DOHH2 (cell line): ENCODE measurements at regions not wholly inside any gene's neighbourhood (a gene's known extent, or its start where the extent isn't known, plus 50 kb on each side); places are given as distances from the start of the nearest gene placed in this dataset.

Source experiments
- EZH2phosphoT487 ChIP-seq: fragments of 200-600 bp; sonication (generic); IDR thresholded peaks from 2 replicates; pipeline ENCODE4 v1.6.1; 2017; ENCODE audit warnings: borderline replicate concordance, mild to moderate bottlenecking, antibody characterized with exemption, low read length, moderate library complexity, mixed read lengths
- TF ChIP-seq, protein P1 (sequence below): fragments of 200-600 bp; sonication (generic); IDR thresholded peaks from one replicate; pipeline ENCODE4 v1.5.1; 2014; ENCODE audit warnings: antibody characterized with exemption, mild to moderate bottlenecking, low read depth, low read length; ENCODE audit not compliant: poor library complexity, severe bottlenecking

DNA sequence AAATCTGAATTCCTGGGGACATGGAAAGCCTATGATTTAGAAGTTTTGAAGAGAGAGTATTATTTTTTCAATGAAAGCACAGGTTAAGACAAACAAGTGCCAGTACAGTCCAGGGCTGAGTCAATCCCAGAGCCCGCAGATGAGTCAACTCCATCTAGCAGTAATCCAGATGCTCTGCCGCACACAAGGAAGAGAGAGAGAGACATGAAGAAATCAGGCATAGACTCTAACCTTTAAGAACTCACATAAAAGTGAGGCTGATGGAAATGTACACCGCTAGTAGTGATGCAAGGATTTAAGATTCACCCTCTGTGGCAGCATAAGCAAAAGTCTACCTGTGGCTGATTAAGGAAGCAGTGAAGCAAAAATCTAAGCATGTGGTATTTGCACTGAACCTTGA, 651.5 kb downstream of the TNS3 start:
- no peak for TF ChIP-seq EZH2phosphoT487
- TF ChIP-seq, protein P1, sequence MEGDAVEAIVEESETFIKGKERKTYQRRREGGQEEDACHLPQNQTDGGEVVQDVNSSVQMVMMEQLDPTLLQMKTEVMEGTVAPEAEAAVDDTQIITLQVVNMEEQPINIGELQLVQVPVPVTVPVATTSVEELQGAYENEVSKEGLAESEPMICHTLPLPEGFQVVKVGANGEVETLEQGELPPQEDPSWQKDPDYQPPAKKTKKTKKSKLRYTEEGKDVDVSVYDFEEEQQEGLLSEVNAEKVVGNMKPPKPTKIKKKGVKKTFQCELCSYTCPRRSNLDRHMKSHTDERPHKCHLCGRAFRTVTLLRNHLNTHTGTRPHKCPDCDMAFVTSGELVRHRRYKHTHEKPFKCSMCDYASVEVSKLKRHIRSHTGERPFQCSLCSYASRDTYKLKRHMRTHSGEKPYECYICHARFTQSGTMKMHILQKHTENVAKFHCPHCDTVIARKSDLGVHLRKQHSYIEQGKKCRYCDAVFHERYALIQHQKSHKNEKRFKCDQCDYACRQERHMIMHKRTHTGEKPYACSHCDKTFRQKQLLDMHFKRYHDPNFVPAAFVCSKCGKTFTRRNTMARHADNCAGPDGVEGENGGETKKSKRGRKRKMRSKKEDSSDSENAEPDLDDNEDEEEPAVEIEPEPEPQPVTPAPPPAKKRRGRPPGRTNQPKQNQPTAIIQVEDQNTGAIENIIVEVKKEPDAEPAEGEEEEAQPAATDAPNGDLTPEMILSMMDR = no peak
